HFF-Myc (cell line): ENCODE measurements at regions not wholly inside any gene's neighbourhood (a gene's known extent, or its start where the extent isn't known, plus 50 kb on each side); places are given as distances from the start of the nearest gene placed in this dataset.

ENCODE experiments used
- DNase-seq: peaks from one replicate; pipeline ENCODE4 v3.0.0-alpha.2; 2011; ENCODE audit warnings: low read depth; ENCODE audit errors: extremely low read depth
- H3K4me3 ChIP-seq: replicated peaks from 2 replicates; pipeline ENCODE4 v1.5.1; 2011; ENCODE audit warnings: low read depth, mild to moderate bottlenecking, control low read depth, low read length
- CTCF ChIP-seq: IDR thresholded peaks from 2 replicates; pipeline ENCODE4 v1.5.1; 2012; ENCODE audit warnings: mild to moderate bottlenecking, low read depth, low read length, control low read depth; ENCODE audit errors: missing control alignments

- no peak for DNase-seq
- H3K4me3 ChIP-seq, result no peak overlapping the region
- TF ChIP-seq CTCF, result no peak
Observed at GRCh38 chr18:40325988-40326387, 1629.0 kb upstream of the PIK3C3 start.

- H3K4me3 ChIP-seq, result no peak overlapping the region
- TF ChIP-seq CTCF, result no peak
- no peak for DNase-seq
Observed at GRCh38 chr18:40314199-40314598, 1640.8 kb upstream of the PIK3C3 start.

- no peak for DNase-seq
- no peak for TF ChIP-seq CTCF
- no peak overlapping the region for H3K4me3 ChIP-seq
Observed at GRCh38 chr18:40313030-40313642, 1641.9 kb upstream of the PIK3C3 start.

- DNase-seq, result no peak
- no peak for TF ChIP-seq CTCF
- H3K4me3 ChIP-seq, result no peak overlapping the region
Observed at GRCh38 chr18:40307627-40308026, 1647.4 kb upstream of the PIK3C3 start.

- no peak for DNase-seq
- TF ChIP-seq CTCF, result no peak
- H3K4me3 ChIP-seq, result no peak overlapping the region
Observed at GRCh38 chr18:40296717-40297413, 1658.2 kb upstream of the PIK3C3 start.

GRCh38 chr18:40292985-40293710, 1661.9 kb upstream of the PIK3C3 start:
- no peak for TF ChIP-seq CTCF
- no peak overlapping the region for H3K4me3 ChIP-seq
- no peak for DNase-seq
